ENCODE measurements at regions not wholly inside any gene's neighbourhood (a gene's known extent, or its start where the extent isn't known, plus 50 kb on each side); places are given as distances from the start of the nearest gene placed in this dataset.
"Not testable (repeated sequence)": the region's sequence is repeated elsewhere in the genome, so short reads cannot be mapped to it uniquely, and the experiment has no call there.

GRCh38 chr1:146282807-146283526, 54.1 kb upstream of the NOTCH2NLA start:
- not testable (repeated sequence) for TF ChIP-seq CTCF (conservative IDR thresholded peaks at IDR 0.05; ENCODE audit: low read length); EZH2phosphoT487 (IDR thresholded peaks at IDR 0.05; ENCODE audit: borderline replicate concordance, low read depth, low read length)
